ENCODE measurements at regions not wholly inside any gene's neighbourhood (a gene's known extent, or its start where the extent isn't known, plus 50 kb on each side); places are given as distances from the start of the nearest gene placed in this dataset.

GRCh38 chr14:97571201-97571600 is 774.0 kb downstream of the VRK1 start:
- TF ChIP-seq NFIC (IDR thresholded peaks at IDR 0.05), result no peak
- no peak for TF ChIP-seq ZBTB7A (IDR thresholded peaks at IDR 0.05; ENCODE audit: low read depth)
- no peak for TF ChIP-seq USF1 (IDR thresholded peaks at IDR 0.05)
